ENCODE measurements at regions not wholly inside any gene's neighbourhood (a gene's known extent, or its start where the extent isn't known, plus 50 kb on each side); places are given as distances from the start of the nearest gene placed in this dataset.

DNA sequence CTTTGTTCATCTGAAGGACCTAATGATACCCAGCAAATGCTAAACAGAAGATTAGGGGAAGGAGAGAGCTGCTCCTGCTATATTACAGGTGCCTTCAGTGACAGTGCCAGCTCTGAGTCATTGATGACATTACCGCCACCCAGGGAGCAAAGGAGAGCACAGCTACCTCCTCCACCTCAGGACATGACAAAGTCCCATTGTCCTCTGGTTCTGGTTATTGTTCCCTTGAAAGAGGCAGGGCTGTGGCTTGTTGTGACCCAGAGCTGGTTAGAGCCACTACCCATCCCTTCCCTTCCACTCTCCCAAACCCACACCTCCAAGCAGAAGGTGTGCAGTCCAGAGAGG, 363.5 kb upstream of the DUSP10 start:
- peaks cover 6% of the 10 kb centered on the region for H3K4me1 ChIP-seq (ENCODE audit: insufficient read depth, insufficient read length)
- DNase-seq (ENCODE audit: low read depth, low spot score): no peak
- no peak overlapping the region for H3K4me3 ChIP-seq (ENCODE audit: insufficient read length, low read depth)
- H3K27me3 ChIP-seq (ENCODE audit: insufficient read depth, insufficient read length): no peaks in the 10 kb centered on the region
- no peaks in the 10 kb centered on the region for H3K36me3 ChIP-seq (ENCODE audit: insufficient read depth, insufficient read length, low read length)
- no peaks in the 10 kb centered on the region for H3K9me3 ChIP-seq (ENCODE audit: insufficient read depth, low read length)
- TF ChIP-seq YY1 (IDR thresholded peaks at IDR 0.05; ENCODE audit: insufficient read depth, insufficient read length) (no peak), ZNF274 (IDR thresholded peaks at IDR 0.05; ENCODE audit: low read depth, low read length) (no peak), SUZ12 (IDR thresholded peaks at IDR 0.05; ENCODE audit: extremely low read depth, insufficient read depth, insufficient read length) (no peak)
- no peak overlapping the region for H3K9ac ChIP-seq (ENCODE audit: insufficient read length, low read depth)

DNA sequence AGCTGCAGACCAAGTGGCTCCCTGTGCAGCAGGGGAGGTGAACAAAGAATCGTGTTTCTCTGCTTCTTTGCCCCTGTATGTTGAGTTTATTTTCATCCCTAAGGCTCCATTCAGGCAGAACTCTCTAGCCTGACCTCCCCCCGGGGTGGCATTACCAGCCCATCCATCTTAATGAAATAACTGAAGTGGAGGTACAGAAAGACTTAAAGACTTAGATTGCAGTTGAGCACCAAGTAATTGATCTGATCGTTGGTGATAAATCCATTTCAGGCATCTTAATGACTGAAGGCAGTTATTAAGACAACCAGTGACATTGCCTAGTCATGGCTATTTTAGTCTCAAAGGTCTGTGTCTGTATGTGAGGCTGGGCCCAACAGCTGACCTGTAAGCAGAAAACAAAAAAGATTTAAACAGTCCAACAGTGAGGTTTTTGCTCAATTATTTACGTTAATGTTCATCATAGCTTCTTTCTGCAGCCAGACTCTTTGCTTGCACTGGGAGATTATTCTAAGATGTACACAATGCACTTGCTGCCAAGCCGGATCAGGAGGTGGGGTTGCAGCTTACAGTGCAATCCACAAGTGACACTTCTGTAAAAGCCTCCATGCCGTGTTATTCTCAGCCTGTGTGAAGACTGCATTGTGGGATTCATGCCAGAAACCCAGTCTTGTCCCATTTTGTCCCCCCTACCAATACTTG, 363.0 kb upstream of the DUSP10 start:
- H3K27me3 ChIP-seq (ENCODE audit: insufficient read depth, insufficient read length): no peaks in the 10 kb centered on the region
- DNase-seq (ENCODE audit: low read depth, low spot score): no peak
- H3K36me3 ChIP-seq (ENCODE audit: insufficient read depth, insufficient read length, low read length): no peaks in the 10 kb centered on the region
- no peak for TF ChIP-seq ZNF274 (IDR thresholded peaks at IDR 0.05; ENCODE audit: low read depth, low read length)
- TF ChIP-seq SUZ12 (IDR thresholded peaks at IDR 0.05; ENCODE audit: extremely low read depth, insufficient read depth, insufficient read length): no peak
- TF ChIP-seq YY1 (IDR thresholded peaks at IDR 0.05; ENCODE audit: insufficient read depth, insufficient read length): no peak
- H3K4me3 ChIP-seq (ENCODE audit: insufficient read length, low read depth): no peak overlapping the region
- no peaks in the 10 kb centered on the region for H3K9me3 ChIP-seq (ENCODE audit: insufficient read depth, low read length)
- no peak overlapping the region for H3K9ac ChIP-seq (ENCODE audit: insufficient read length, low read depth)
- peaks cover 6% of the 10 kb centered on the region for H3K4me1 ChIP-seq (ENCODE audit: insufficient read depth, insufficient read length)

DNA sequence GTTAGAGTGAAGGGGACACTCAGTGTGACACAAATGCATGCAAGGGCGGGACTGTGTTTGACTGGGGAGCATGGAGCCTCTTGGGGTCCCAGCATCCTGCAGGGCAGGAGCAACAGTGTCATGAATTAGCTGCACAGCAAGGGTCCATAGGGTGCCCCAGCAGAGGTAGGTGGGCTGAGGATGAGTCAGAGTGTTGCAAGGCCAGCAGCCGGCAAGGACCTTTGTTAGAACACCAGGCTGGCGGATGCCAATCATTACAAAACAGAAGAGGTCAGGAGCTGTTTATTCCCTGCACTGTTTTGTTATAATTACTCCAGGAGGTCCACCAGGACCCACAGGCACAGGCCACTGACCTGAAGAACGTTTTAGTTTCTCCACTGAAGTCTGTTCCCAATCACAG, 362.2 kb upstream of the DUSP10 start:
- DNase-seq (ENCODE audit: low read depth, low spot score): no peak
- peaks cover 6% of the 10 kb centered on the region for H3K4me1 ChIP-seq (ENCODE audit: insufficient read depth, insufficient read length)
- no peaks in the 10 kb centered on the region for H3K9me3 ChIP-seq (ENCODE audit: insufficient read depth, low read length)
- H3K9ac ChIP-seq (ENCODE audit: insufficient read length, low read depth): no peak overlapping the region
- TF ChIP-seq SUZ12 (IDR thresholded peaks at IDR 0.05; ENCODE audit: extremely low read depth, insufficient read depth, insufficient read length) (no peak), ZNF274 (IDR thresholded peaks at IDR 0.05; ENCODE audit: low read depth, low read length) (no peak), YY1 (IDR thresholded peaks at IDR 0.05; ENCODE audit: insufficient read depth, insufficient read length) (no peak)
- no peaks in the 10 kb centered on the region for H3K36me3 ChIP-seq (ENCODE audit: insufficient read depth, insufficient read length, low read length)
- no peaks in the 10 kb centered on the region for H3K27me3 ChIP-seq (ENCODE audit: insufficient read depth, insufficient read length)
- H3K4me3 ChIP-seq (ENCODE audit: insufficient read length, low read depth): no peak overlapping the region

DNA sequence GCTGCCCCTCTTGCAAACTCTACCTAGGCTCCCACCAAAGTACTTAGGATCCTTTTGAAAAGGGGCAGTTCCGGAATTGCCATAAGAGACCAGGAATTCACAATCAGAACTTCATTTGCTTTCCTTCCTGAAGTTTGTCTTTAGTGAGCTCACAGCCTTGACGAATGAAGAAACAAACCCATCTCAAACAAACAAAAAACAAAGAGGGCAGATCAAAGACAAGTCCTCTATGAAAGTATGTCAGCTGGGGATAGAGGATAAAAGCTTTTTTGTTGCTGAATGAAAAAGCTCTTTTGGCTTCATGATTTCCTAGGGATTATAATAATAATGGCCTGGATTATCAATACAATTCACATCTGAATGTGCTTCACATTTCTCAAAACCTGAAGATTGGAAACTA, 357.9 kb upstream of the DUSP10 start:
- TF ChIP-seq YY1 (IDR thresholded peaks at IDR 0.05; ENCODE audit: insufficient read depth, insufficient read length): no peak
- TF ChIP-seq ZNF274 (IDR thresholded peaks at IDR 0.05; ENCODE audit: low read depth, low read length): no peak
- no peak for TF ChIP-seq SUZ12 (IDR thresholded peaks at IDR 0.05; ENCODE audit: extremely low read depth, insufficient read depth, insufficient read length)
- no peaks in the 10 kb centered on the region for H3K27me3 ChIP-seq (ENCODE audit: insufficient read depth, insufficient read length)
- no peaks in the 10 kb centered on the region; the same call in 1 of the 2 replicates for H3K9me3 ChIP-seq (ENCODE audit: insufficient read depth, low read length)
- H3K36me3 ChIP-seq (ENCODE audit: insufficient read depth, insufficient read length, low read length): no peaks in the 10 kb centered on the region
- no peaks in the 10 kb centered on the region for H3K4me1 ChIP-seq (ENCODE audit: insufficient read depth, insufficient read length)
- H3K9ac ChIP-seq (ENCODE audit: insufficient read length, low read depth): no peak overlapping the region
- DNase-seq (ENCODE audit: low read depth, low spot score): no peak
- no peak overlapping the region for H3K4me3 ChIP-seq (ENCODE audit: insufficient read length, low read depth)

DNA sequence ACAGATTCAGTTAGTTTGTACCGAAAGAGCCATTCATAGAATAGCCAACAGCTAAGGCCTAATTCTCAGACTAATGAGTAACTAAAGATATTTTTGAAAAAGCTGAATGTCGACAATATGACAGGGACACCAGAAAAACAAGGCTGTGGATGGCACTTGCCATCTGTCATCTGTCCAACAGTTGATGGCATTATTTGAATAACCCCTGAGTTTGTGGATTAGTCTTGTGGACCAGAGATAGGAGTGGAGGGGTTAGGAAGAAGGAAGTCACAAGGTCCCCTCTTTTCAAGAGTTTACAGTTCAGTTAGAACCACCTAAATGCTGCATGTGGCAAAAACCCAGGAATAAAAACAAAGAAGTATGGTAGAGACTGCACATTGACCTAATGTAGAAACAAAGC, 356.5 kb upstream of the DUSP10 start:
- Histone ChIP-seq H3K9me3 (ENCODE audit: insufficient read depth, low read length) (no peaks in the 10 kb centered on the region; the same call in 1 of the 2 replicates), H3K4me3 (ENCODE audit: insufficient read length, low read depth) (no peak overlapping the region), H3K36me3 (ENCODE audit: insufficient read depth, insufficient read length, low read length) (no peaks in the 10 kb centered on the region), H3K4me1 (ENCODE audit: insufficient read depth, insufficient read length) (no peaks in the 10 kb centered on the region), H3K27me3 (ENCODE audit: insufficient read depth, insufficient read length) (no peaks in the 10 kb centered on the region), H3K9ac (ENCODE audit: insufficient read length, low read depth) (no peak overlapping the region)
- no peak for DNase-seq (ENCODE audit: low read depth, low spot score)
- no peak for TF ChIP-seq YY1 (IDR thresholded peaks at IDR 0.05; ENCODE audit: insufficient read depth, insufficient read length)
- TF ChIP-seq SUZ12 (IDR thresholded peaks at IDR 0.05; ENCODE audit: extremely low read depth, insufficient read depth, insufficient read length): no peak
- no peak for TF ChIP-seq ZNF274 (IDR thresholded peaks at IDR 0.05; ENCODE audit: low read depth, low read length)

DNA sequence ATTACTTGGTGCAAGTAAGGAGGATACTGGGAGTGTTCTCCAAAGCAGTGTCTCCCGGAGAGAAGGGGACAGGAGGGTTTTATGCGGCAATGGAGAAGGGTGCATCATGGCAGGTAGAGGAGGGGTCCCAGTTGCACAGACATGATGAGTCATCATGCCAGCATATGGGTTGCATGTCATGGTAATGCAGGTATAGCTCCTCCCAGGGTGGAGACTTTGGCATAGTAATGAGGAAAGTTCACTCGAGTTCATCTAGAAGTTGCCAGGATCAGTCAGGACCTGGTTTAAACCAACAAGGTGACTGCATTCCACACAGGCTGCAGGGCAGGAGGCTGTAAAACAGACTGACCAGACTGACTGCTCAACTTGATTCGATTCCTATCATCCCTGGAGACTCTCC, 355.7 kb upstream of the DUSP10 start:
- Histone ChIP-seq H3K4me3 (ENCODE audit: insufficient read length, low read depth) (no peak overlapping the region), H3K9ac (ENCODE audit: insufficient read length, low read depth) (no peak overlapping the region), H3K4me1 (ENCODE audit: insufficient read depth, insufficient read length) (no peaks in the 10 kb centered on the region), H3K9me3 (ENCODE audit: insufficient read depth, low read length) (no peaks in the 10 kb centered on the region; the same call in 1 of the 2 replicates), H3K36me3 (ENCODE audit: insufficient read depth, insufficient read length, low read length) (no peaks in the 10 kb centered on the region), H3K27me3 (ENCODE audit: insufficient read depth, insufficient read length) (no peaks in the 10 kb centered on the region)
- DNase-seq (ENCODE audit: low read depth, low spot score): no peak
- TF ChIP-seq SUZ12 (IDR thresholded peaks at IDR 0.05; ENCODE audit: extremely low read depth, insufficient read depth, insufficient read length): no peak
- no peak for TF ChIP-seq YY1 (IDR thresholded peaks at IDR 0.05; ENCODE audit: insufficient read depth, insufficient read length)
- no peak for TF ChIP-seq ZNF274 (IDR thresholded peaks at IDR 0.05; ENCODE audit: low read depth, low read length)

DNA sequence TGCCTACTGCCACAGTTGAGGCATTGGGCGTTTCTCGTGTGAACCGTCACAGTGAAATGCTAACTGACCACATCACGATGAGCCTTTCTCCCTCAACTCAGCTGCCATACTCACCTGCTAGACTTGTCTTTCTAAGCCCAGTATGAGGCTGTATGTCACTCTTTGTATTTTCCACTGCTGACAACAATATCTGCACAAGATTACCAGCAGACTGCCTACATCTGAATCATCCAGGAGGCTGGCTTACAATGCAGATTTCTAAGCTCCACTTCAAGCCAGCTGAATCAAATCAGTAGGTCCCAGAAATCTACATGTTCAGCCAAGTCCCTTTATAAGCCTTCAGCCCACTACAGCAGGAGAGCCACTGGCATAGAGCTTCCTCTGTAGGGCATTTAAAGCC, 355.0 kb upstream of the DUSP10 start:
- Histone ChIP-seq H3K9me3 (ENCODE audit: insufficient read depth, low read length) (no peaks in the 10 kb centered on the region; the same call in 1 of the 2 replicates), H3K27me3 (ENCODE audit: insufficient read depth, insufficient read length) (no peaks in the 10 kb centered on the region), H3K36me3 (ENCODE audit: insufficient read depth, insufficient read length, low read length) (no peaks in the 10 kb centered on the region), H3K9ac (ENCODE audit: insufficient read length, low read depth) (no peak overlapping the region), H3K4me3 (ENCODE audit: insufficient read length, low read depth) (no peak overlapping the region), H3K4me1 (ENCODE audit: insufficient read depth, insufficient read length) (no peaks in the 10 kb centered on the region)
- DNase-seq (ENCODE audit: low read depth, low spot score): no peak
- no peak for TF ChIP-seq YY1 (IDR thresholded peaks at IDR 0.05; ENCODE audit: insufficient read depth, insufficient read length)
- TF ChIP-seq SUZ12 (IDR thresholded peaks at IDR 0.05; ENCODE audit: extremely low read depth, insufficient read depth, insufficient read length): no peak
- no peak for TF ChIP-seq ZNF274 (IDR thresholded peaks at IDR 0.05; ENCODE audit: low read depth, low read length)

Data from NT2/D1 (cell line).